ENCODE measurements at regions not wholly inside any gene's neighbourhood (a gene's known extent, or its start where the extent isn't known, plus 50 kb on each side); places are given as distances from the start of the nearest gene placed in this dataset.

DNA sequence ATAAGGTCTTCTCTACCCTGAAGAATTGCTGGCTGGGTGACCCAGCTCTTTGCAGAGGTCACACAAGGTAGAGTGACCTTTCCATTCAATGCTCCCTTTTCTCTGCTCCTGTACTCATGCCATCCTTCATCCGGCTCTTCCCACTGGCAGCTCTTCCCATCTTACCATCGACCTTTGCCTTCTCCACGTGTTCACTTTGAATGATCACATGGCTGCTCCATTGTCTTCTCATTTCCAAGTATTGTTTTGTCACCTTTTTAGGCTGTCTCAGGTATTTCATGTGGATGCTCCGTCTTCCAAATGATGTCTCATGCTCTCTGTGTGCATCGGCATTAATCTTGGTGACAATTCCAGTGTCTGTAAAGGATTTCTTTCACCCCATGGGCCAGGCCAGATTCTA, 76.6 kb upstream of the ONECUT1 start:
- TF ChIP-seq, protein P1, sequence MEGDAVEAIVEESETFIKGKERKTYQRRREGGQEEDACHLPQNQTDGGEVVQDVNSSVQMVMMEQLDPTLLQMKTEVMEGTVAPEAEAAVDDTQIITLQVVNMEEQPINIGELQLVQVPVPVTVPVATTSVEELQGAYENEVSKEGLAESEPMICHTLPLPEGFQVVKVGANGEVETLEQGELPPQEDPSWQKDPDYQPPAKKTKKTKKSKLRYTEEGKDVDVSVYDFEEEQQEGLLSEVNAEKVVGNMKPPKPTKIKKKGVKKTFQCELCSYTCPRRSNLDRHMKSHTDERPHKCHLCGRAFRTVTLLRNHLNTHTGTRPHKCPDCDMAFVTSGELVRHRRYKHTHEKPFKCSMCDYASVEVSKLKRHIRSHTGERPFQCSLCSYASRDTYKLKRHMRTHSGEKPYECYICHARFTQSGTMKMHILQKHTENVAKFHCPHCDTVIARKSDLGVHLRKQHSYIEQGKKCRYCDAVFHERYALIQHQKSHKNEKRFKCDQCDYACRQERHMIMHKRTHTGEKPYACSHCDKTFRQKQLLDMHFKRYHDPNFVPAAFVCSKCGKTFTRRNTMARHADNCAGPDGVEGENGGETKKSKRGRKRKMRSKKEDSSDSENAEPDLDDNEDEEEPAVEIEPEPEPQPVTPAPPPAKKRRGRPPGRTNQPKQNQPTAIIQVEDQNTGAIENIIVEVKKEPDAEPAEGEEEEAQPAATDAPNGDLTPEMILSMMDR (IDR thresholded peaks at IDR 0.05; ENCODE audit: unreplicated experiment in 3 of 3) = no peak
- no peak overlapping the region for H3K4me3 Mint-ChIP-seq
- peaks cover 6% of the 10 kb centered on the region for H3K9me3 Mint-ChIP-seq
- no peak overlapping the region for H3K27ac Mint-ChIP-seq
- H3K4me1 Mint-ChIP-seq = no peaks in the 10 kb centered on the region
- no peaks in the 10 kb centered on the region for H3K36me3 Mint-ChIP-seq (ENCODE audit: low read depth)
- peaks cover 10% of the 10 kb centered on the region for H3K27me3 Mint-ChIP-seq (ENCODE audit: low read depth)

DNA sequence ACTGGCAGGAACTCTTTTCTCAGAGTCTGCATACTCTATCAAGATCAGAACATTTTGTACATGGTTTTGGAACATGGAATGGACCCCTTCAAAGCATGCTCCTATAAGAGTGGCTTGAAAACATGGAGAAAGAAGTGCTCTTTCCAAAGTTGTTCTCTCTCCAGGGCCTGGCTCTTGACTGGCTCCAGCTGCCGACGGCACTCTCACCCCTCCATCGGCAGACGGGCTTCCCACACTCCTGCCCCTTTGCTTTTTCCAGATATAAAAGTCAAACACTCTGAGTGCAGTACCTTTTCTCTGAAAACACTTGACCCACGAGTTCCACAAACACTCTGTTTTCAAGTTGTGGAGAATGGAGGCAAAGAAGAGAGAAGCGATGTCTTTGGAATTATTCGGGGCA, 72.5 kb upstream of the ONECUT1 start:
- Mint-ChIP-seq H3K27ac (no peak overlapping the region), H3K27me3 (ENCODE audit: low read depth) (peaks cover 10% of the 10 kb centered on the region), H3K4me1 (no peaks in the 10 kb centered on the region), H3K9me3 (peaks cover 6% of the 10 kb centered on the region), H3K36me3 (ENCODE audit: low read depth) (no peaks in the 10 kb centered on the region), H3K4me3 (no peak overlapping the region)
- TF ChIP-seq, protein P1 (IDR thresholded peaks at IDR 0.05; ENCODE audit: unreplicated experiment in 3 of 3) = no peak

DNA sequence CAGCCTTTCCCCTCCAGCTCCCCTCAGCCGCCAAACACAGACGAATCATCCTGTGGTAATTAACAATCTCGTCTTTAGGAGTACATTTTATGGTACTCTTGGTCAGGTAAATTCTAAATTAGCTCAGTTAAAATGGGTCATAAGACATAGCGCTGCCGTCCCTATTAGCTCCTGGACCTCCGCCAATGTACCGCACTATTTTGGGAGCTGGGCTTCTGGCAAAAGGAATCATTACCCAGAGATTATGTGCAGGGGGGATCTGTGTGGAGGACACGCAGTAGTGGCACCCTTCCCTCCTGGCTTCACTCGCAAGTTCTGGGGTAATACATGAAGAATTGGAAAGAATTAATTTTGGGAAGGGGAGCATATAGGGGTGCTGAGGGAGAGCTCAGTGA, 68.6 kb upstream of the ONECUT1 start:
- Mint-ChIP-seq H3K27me3 (ENCODE audit: low read depth) (peaks cover 20% of the 10 kb centered on the region), H3K27ac (no peak overlapping the region), H3K4me1 (no peaks in the 10 kb centered on the region), H3K4me3 (no peak overlapping the region), H3K9me3 (no peaks in the 10 kb centered on the region), H3K36me3 (ENCODE audit: low read depth) (no peaks in the 10 kb centered on the region)
- TF ChIP-seq, protein P1 (IDR thresholded peaks at IDR 0.05; ENCODE audit: unreplicated experiment in 3 of 3) = no peak

DNA sequence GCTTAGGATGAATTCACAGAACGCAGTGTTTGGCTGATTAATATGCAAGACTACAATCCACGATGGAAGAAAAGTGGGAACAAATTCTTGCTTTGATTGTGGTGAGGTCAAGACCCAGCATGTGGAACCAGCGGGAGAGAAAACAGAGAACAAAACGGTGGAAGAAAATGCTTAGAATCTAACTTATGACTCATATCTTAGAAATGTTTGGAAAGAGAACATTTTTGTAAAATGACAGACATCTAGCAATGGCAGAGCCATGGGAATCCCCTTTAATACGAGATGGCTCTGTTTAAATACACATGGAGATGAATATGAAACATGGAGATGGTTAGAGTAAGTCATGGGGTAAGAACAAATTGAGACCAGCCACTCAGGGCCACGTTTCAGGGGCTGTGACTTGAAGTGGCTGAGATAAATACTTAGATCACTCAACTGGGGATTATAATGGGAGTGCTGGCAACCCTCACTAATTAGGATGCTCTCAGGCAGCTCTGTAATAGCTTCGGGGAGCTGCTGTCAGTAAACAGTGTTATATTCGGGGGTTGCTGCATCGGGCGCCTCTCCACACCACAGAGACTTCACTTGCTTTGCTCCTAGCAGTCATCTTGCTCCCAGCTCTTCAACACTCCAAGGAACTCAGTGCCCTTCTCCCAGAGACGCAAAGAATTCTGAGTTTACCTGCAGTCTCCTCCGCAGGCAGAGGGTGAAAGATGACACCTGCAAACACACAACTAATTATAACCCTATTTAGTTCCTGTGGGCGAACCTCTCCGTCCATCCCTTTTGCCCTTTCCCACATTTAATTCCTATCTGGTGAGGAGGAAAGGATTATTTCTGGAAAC, 68.0 kb upstream of the ONECUT1 start:
- Mint-ChIP-seq H3K4me1 (no peaks in the 10 kb centered on the region), H3K36me3 (ENCODE audit: low read depth) (no peaks in the 10 kb centered on the region), H3K4me3 (no peak overlapping the region), H3K9me3 (no peaks in the 10 kb centered on the region), H3K27me3 (ENCODE audit: low read depth) (peaks cover 20% of the 10 kb centered on the region), H3K27ac (no peak overlapping the region)
- TF ChIP-seq, protein P1 (IDR thresholded peaks at IDR 0.05; ENCODE audit: unreplicated experiment in 3 of 3) = no peak

DNA sequence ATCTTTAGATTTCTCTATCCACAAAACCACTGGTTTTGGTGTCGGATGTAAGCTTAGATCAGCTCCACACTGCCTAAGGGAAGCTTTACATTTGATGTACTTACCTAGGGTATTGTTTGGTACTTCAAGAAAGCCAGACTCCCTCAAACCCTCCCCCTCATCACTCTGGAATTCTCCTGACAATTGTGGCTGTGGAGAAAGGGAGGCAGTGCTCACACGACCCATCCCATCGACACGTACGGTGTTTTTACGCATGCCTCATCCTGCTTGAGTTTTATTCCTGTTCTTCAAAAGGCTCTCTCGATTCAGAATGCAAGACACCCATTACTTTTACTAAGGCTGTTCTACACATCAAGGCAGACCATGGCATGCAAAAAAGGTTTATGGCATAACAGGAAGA, 67.3 kb upstream of the ONECUT1 start:
- Mint-ChIP-seq H3K27me3 (ENCODE audit: low read depth) (peaks cover 15% of the 10 kb centered on the region), H3K27ac (no peak overlapping the region), H3K4me1 (no peaks in the 10 kb centered on the region), H3K36me3 (ENCODE audit: low read depth) (no peaks in the 10 kb centered on the region), H3K4me3 (no peak overlapping the region), H3K9me3 (no peaks in the 10 kb centered on the region)
- TF ChIP-seq, protein P1 (IDR thresholded peaks at IDR 0.05; ENCODE audit: unreplicated experiment in 3 of 3) = no peak

DNA sequence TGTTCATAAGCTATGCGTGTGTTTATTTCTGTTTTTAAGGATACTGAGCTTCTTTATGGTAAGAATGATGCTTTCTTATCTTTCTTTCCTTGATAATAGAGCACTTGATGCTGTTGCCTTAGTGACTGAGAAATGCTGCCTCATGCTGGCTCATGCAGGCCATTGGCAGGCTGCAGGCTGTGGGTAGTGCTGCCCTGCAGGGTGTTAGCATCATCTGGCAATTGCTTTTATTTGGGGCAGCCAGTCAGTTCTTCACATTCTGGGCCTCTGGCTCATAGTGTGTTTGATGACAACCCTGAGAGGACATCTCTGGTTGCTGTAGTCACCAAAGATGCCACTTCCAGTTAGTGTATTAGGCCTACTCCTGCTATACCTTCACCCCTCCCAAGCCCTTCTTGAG, 66.2 kb upstream of the ONECUT1 start:
- peaks cover 15% of the 10 kb centered on the region for H3K27me3 Mint-ChIP-seq (ENCODE audit: low read depth)
- no peak overlapping the region for H3K27ac Mint-ChIP-seq
- H3K36me3 Mint-ChIP-seq (ENCODE audit: low read depth) = no peaks in the 10 kb centered on the region
- no peaks in the 10 kb centered on the region for H3K9me3 Mint-ChIP-seq
- TF ChIP-seq, protein P1 (IDR thresholded peaks at IDR 0.05; ENCODE audit: unreplicated experiment in 3 of 3) = no peak
- H3K4me1 Mint-ChIP-seq = no peaks in the 10 kb centered on the region
- H3K4me3 Mint-ChIP-seq = no peak overlapping the region

All from nephron (organoid).